ENCODE measurements at regions not wholly inside any gene's neighbourhood (a gene's known extent, or its start where the extent isn't known, plus 50 kb on each side); places are given as distances from the start of the nearest gene placed in this dataset.

DNA sequence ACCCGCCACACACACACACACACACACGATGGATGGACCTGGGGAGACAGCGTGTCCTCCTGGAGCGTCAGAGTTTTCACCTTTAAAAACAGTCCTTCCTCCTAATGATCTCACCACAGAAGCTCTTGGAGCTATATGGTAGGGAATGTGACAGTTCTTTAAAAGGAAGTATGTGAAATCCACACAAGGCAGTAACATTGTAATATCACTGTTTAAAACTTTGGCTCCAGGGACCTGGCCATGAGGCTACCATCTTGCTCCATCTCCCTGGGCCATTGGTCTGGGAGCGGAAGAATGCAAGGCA is 302.4 kb downstream of the SOX9 start:
- 26% methylated on average over 5 of the region's 5 CpGs for WGBS (ENCODE audit: missing lambda C conversion rate)
- ChIA-PET POLR2A (interaction anchor here (0.6 to 2.0 kb wide), 2 partner anchors 298 to 302 kb away, joined by 4 to 7 read pairs; partner anchors contain the start of gene SOX9), CTCF (interaction anchor here (0.8 to 3.5 kb wide), 9 partner anchors 10 to 1306 kb away, joined by 3 to 13 read pairs (median 4); no protein-coding TSS in a partner anchor)
- no peak; a peak in 2 of 6 replicates for ATAC-seq
- DNase-seq (ENCODE audit: low read depth in 1 of 2, low spot score in 1 of 2): no peak
- H3K4me3 ChIP-seq: no peak overlapping the region
- peak overlapping the region; percentile 92 to 94 for H3K27ac ChIP-seq
- TF ChIP-seq, protein P1, sequence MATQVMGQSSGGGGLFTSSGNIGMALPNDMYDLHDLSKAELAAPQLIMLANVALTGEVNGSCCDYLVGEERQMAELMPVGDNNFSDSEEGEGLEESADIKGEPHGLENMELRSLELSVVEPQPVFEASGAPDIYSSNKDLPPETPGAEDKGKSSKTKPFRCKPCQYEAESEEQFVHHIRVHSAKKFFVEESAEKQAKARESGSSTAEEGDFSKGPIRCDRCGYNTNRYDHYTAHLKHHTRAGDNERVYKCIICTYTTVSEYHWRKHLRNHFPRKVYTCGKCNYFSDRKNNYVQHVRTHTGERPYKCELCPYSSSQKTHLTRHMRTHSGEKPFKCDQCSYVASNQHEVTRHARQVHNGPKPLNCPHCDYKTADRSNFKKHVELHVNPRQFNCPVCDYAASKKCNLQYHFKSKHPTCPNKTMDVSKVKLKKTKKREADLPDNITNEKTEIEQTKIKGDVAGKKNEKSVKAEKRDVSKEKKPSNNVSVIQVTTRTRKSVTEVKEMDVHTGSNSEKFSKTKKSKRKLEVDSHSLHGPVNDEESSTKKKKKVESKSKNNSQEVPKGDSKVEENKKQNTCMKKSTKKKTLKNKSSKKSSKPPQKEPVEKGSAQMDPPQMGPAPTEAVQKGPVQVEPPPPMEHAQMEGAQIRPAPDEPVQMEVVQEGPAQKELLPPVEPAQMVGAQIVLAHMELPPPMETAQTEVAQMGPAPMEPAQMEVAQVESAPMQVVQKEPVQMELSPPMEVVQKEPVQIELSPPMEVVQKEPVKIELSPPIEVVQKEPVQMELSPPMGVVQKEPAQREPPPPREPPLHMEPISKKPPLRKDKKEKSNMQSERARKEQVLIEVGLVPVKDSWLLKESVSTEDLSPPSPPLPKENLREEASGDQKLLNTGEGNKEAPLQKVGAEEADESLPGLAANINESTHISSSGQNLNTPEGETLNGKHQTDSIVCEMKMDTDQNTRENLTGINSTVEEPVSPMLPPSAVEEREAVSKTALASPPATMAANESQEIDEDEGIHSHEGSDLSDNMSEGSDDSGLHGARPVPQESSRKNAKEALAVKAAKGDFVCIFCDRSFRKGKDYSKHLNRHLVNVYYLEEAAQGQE (IDR thresholded peaks at IDR 0.05): no peak
- TF ChIP-seq EHMT2 (IDR thresholded peaks at IDR 0.05; ENCODE audit: low read depth) (peak; percentile 62; the same call in 1 of the 2 replicates), HEYL (CRISPR knock-in tag; IDR thresholded peaks at IDR 0.05) (0 out of 2 replicates have a peak, but pooled peaks have one; percentile 38), KDM1A (IDR thresholded peaks at IDR 0.05; ENCODE audit: low read depth) (no peak), CEBPB (IDR thresholded peaks at IDR 0.05) (0 out of 4 replicates have a peak, but pooled peaks of 1 of the 2 experiments have one; percentile 0), JUN (IDR thresholded peaks at IDR 0.05) (peak in 1 of 2 experiments; percentile 13; a peak in 1 of 5 replicates), ZNF302 (CRISPR knock-in tag; IDR thresholded peaks at IDR 0.05) (peak; percentile 33; the same call in 1 of the 2 replicates), GATA3 (IDR thresholded peaks at IDR 0.05; ENCODE audit: borderline replicate concordance) (no peak), HOXB13 (CRISPR knock-in tag; IDR thresholded peaks at IDR 0.05; ENCODE audit: low read depth) (no peak), EHF (CRISPR knock-in tag; IDR thresholded peaks at IDR 0.05) (peak; percentile 29; the same call in 1 of the 2 replicates), RAD21 (conservative IDR thresholded peaks at IDR 0.05 in 1 of 2, IDR thresholded peaks at IDR 0.05 in 1 of 2) (no peak; a peak in 1 of 5 replicates), FOSB (CRISPR knock-in tag; IDR thresholded peaks at IDR 0.05) (0 out of 2 replicates have a peak, but pooled peaks have one; percentile 47), RFX5 (IDR thresholded peaks at IDR 0.05) (no peak), FOXS1 (CRISPR knock-in tag; IDR thresholded peaks at IDR 0.05) (no peak)
- TF ChIP-seq, protein P2, sequence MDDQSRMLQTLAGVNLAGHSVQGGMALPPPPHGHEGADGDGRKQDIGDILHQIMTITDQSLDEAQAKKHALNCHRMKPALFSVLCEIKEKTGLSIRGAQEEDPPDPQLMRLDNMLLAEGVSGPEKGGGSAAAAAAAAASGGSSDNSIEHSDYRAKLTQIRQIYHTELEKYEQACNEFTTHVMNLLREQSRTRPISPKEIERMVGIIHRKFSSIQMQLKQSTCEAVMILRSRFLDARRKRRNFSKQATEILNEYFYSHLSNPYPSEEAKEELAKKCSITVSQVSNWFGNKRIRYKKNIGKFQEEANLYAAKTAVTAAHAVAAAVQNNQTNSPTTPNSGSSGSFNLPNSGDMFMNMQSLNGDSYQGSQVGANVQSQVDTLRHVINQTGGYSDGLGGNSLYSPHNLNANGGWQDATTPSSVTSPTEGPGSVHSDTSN (IDR thresholded peaks at IDR 0.05): no peak
- H3K4me1 ChIP-seq: peaks cover 86% of the 10 kb centered on the region
- peak overlapping the region; percentile 87 for H3K4me2 ChIP-seq
- no peak for FAIRE-seq
- peaks cover 12% of the 10 kb centered on the region for H3K9me3 ChIP-seq

DNA sequence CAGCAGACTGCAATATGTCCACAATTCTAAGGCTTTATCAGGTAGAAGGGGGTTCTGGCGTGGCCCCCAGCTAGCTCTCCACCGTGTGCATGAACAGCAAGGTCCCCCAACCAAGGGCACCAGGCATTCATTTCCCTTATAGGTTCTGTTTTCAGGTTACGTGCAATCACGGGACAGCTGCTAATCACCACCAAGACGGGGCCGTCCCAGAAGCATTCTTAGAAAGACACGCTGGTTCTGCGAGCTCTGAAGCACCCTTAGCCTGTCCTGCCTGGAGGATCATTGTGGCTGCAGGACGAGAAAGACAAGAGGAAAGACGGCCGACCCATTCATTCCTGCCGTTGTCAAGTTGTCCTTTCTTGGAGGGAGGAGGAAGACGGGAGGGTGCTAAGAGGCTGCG is 302.9 kb downstream of the SOX9 start:
- DNase-seq (ENCODE audit: low read depth in 1 of 2, low spot score in 1 of 2) (no peak), FAIRE-seq (no peak), ATAC-seq (no peak)
- CTCF ChIA-PET: interaction anchor here (0.6 to 3.5 kb wide), 7 partner anchors 11 to 1306 kb away, joined by 3 to 13 read pairs (median 5); no protein-coding TSS in a partner anchor
- Histone ChIP-seq H3K27ac (peak overlapping the region; percentile 92 to 94), H3K4me3 (no peak overlapping the region), H3K4me2 (peak overlapping the region; percentile 87), H3K4me1 (peaks cover 91% of the 10 kb centered on the region), H3K9me3 (peaks cover 7% of the 10 kb centered on the region)
- TF ChIP-seq CBX2 (IDR thresholded peaks at IDR 0.05; ENCODE audit: borderline replicate concordance, low read depth): no peak
- TF ChIP-seq, protein P3, sequence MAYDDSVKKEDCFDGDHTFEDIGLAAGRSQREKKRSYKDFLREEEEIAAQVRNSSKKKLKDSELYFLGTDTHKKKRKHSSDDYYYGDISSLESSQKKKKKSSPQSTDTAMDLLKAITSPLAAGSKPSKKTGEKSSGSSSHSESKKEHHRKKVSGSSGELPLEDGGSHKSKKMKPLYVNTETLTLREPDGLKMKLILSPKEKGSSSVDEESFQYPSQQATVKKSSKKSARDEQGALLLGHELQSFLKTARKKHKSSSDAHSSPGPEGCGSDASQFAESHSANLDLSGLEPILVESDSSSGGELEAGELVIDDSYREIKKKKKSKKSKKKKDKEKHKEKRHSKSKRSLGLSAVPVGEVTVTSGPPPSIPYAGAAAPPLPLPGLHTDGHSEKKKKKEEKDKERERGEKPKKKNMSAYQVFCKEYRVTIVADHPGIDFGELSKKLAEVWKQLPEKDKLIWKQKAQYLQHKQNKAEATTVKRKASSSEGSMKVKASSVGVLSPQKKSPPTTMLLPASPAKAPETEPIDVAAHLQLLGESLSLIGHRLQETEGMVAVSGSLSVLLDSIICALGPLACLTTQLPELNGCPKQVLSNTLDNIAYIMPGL (CRISPR knock-in tag; IDR thresholded peaks at IDR 0.05; ENCODE audit: borderline replicate concordance): no peak
- 95% methylated on average over 14 of the region's 14 CpGs for WGBS (ENCODE audit: missing lambda C conversion rate)
- POLR2A ChIA-PET: interaction anchor here (2.0 kb wide), 1 partner anchor 303 kb away, joined by 7 read pairs; the partner anchor contains the start of gene SOX9
